OCI-LY3 (cell line): ENCODE measurements at regions not wholly inside any gene's neighbourhood (a gene's known extent, or its start where the extent isn't known, plus 50 kb on each side); places are given as distances from the start of the nearest gene placed in this dataset.

Experiments
- H2AFZ ChIP-seq: fragments of 200-600, 300-600 bp; shearing (Covaris generic); 2 replicates; pipeline ENCODE4 v1.6.0; 2014; ENCODE audit warnings: antibody characterized with exemption, low read depth, low read length
- H3K27ac ChIP-seq: fragments of 200-600, 300-600 bp; sonication (generic); 2 replicates; pipeline ENCODE4 v1.5.1; 2014; ENCODE audit warnings: mild to moderate bottlenecking, low read length, moderate library complexity, mixed read lengths
- H3K27me3 ChIP-seq: fragments of 200-600, 300-600 bp; sonication (generic); 2 replicates; pipeline ENCODE4 v1.6.1; 2014; ENCODE audit warnings: low read depth, low read length, mixed read lengths
- H3K36me3 ChIP-seq: fragments of 200-600, 300-600 bp; sonication (generic); replicated peaks from 2 replicates; pipeline ENCODE3; 2014; ENCODE audit warnings: low read depth, low read length, mixed read lengths
- H3K4me1 ChIP-seq: fragments of 300-600, 200-600 bp; sonication (generic); 2 replicates; pipeline ENCODE4 v1.6.1; 2014; ENCODE audit warnings: low read length, mixed read lengths
- H3K4me2 ChIP-seq: fragments of 200-600, 300-600 bp; sonication (generic); 2 replicates; pipeline ENCODE4 v1.6.1; 2014; ENCODE audit warnings: low read length, mixed read lengths
- H3K4me3 ChIP-seq: fragments of 300-600, 200-600 bp; sonication (generic); 2 replicates; pipeline ENCODE4 v1.5.1; 2014; ENCODE audit warnings: antibody characterized with exemption, mild to moderate bottlenecking, low read length, moderate library complexity
- H3K79me2 ChIP-seq: fragments of 300-600, 200-600 bp; shearing (Covaris generic); 2 replicates; pipeline ENCODE4 v1.6.1; 2014; ENCODE audit warnings: mild to moderate bottlenecking, low read length, mixed read lengths
- H3K9ac ChIP-seq: fragments of 300-600, 200-600 bp; shearing (Covaris generic); 2 replicates; pipeline ENCODE4 v1.6.0; 2014; ENCODE audit warnings: mild to moderate bottlenecking, low read length, moderate library complexity
- H3K9me3 ChIP-seq: fragments of 200-600, 300-600 bp; shearing (Covaris generic); 2 replicates; pipeline ENCODE4 v1.6.1; 2014; ENCODE audit warnings: low read length, mixed read lengths; ENCODE audit not compliant: insufficient read depth
- H4K20me1 ChIP-seq: fragments of 200-600, 300-600 bp; sonication (generic); 2 replicates; pipeline ENCODE4 v1.6.1; 2016; ENCODE audit warnings: low read length, mixed read lengths; ENCODE audit not compliant: insufficient read depth
- EZH2phosphoT487 ChIP-seq: fragments of 200-600 bp; shearing (Covaris generic); IDR thresholded peaks from 2 replicates; pipeline ENCODE4 v1.6.1; 2018; ENCODE audit warnings: antibody characterized with exemption, mixed run types, low read depth
- TF ChIP-seq, protein P1 (sequence below): fragments of 200-600, 300-600 bp; sonication (generic); IDR thresholded peaks from 2 replicates; pipeline ENCODE4 v1.5.1; 2014; ENCODE audit warnings: antibody characterized with exemption, low read length, low read depth

DNA sequence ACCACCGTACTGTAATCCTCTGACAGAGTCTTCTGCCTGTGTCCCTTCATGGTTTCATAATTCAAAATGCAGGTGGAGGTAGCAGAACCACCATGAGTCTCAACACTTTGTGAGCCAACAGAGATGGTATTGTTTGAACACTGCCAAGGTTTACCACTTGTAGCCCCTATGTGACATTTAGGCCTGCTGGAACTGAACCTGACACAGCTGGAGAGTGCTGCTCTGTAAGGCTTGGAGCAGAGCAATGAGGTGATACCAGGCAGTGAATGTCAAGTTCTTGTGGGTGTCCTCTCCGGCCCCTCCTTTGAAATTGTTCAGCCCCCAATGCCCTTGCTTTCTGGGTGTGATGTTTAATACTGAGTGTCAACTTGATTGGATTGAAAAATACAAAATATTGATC is 1042.9 kb downstream of the ARAP2 start:
- Histone ChIP-seq H3K36me3 (no peaks in the 10 kb centered on the region), H2AFZ (no peak overlapping the region), H3K27ac (no peak overlapping the region), H3K9ac (no peak overlapping the region), H4K20me1 (no peaks in the 10 kb centered on the region), H3K4me2 (no peak overlapping the region), H3K4me3 (no peak overlapping the region), H3K9me3 (no peaks in the 10 kb centered on the region), H3K79me2 (no peaks in the 10 kb centered on the region), H3K27me3 (no peaks in the 10 kb centered on the region), H3K4me1 (peaks cover 3% of the 10 kb centered on the region)
- TF ChIP-seq EZH2phosphoT487: no peak
- TF ChIP-seq, protein P1, sequence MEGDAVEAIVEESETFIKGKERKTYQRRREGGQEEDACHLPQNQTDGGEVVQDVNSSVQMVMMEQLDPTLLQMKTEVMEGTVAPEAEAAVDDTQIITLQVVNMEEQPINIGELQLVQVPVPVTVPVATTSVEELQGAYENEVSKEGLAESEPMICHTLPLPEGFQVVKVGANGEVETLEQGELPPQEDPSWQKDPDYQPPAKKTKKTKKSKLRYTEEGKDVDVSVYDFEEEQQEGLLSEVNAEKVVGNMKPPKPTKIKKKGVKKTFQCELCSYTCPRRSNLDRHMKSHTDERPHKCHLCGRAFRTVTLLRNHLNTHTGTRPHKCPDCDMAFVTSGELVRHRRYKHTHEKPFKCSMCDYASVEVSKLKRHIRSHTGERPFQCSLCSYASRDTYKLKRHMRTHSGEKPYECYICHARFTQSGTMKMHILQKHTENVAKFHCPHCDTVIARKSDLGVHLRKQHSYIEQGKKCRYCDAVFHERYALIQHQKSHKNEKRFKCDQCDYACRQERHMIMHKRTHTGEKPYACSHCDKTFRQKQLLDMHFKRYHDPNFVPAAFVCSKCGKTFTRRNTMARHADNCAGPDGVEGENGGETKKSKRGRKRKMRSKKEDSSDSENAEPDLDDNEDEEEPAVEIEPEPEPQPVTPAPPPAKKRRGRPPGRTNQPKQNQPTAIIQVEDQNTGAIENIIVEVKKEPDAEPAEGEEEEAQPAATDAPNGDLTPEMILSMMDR: no peak

DNA sequence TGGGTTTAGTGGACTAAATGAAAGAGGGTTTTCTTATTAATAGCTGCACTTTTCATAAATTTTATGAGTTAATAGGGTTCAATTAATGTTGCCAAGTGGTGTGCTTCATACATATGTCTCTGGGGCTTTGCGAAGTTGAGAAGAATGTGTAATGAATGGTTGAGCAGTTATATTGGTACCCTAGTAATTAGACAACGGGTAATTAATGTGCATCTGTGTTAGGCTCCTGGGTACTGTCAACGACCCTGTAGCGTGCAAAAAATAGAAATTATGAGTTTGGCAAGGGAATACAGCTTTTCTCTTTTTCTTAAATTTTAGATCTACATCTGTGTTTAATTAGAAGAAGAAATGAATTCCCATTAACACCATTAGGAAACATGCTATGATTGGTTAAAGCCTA is 1027.7 kb downstream of the ARAP2 start:
- H3K4me3 ChIP-seq: no peak overlapping the region
- TF ChIP-seq EZH2phosphoT487: no peak
- TF ChIP-seq, protein P1: no peak
- H3K79me2 ChIP-seq: no peaks in the 10 kb centered on the region
- H3K9ac ChIP-seq: no peak overlapping the region
- H3K4me1 ChIP-seq: no peaks in the 10 kb centered on the region
- H3K27ac ChIP-seq: no peak overlapping the region
- H2AFZ ChIP-seq: no peak overlapping the region
- H3K4me2 ChIP-seq: no peak overlapping the region
- H4K20me1 ChIP-seq: no peaks in the 10 kb centered on the region
- H3K36me3 ChIP-seq: no peaks in the 10 kb centered on the region
- no peaks in the 10 kb centered on the region for H3K9me3 ChIP-seq
- no peaks in the 10 kb centered on the region for H3K27me3 ChIP-seq

DNA sequence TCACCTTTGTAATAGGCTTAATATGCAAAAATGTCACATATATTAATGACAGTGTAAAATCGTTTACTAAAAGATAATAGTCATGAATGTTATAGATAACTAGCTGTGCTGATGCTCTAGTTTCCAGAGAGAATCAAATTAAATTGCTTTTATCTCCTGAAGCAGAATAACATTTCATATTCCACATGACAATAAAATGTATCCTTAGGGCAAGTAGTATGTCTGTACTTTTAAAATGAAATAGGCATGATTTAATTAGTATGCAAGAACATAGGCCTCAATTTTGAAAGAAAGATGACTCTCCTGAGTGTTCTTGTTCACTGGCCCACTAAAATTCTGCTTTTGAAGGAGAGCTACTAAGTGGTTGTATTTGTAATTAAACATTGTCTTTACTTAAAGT is 1027.0 kb downstream of the ARAP2 start:
- Histone ChIP-seq H3K27me3 (no peaks in the 10 kb centered on the region), H2AFZ (no peak overlapping the region), H3K79me2 (no peaks in the 10 kb centered on the region), H3K9me3 (no peaks in the 10 kb centered on the region), H3K9ac (no peak overlapping the region), H3K4me2 (no peak overlapping the region), H3K4me3 (no peak overlapping the region), H3K27ac (no peak overlapping the region), H3K36me3 (no peaks in the 10 kb centered on the region), H3K4me1 (no peaks in the 10 kb centered on the region), H4K20me1 (no peaks in the 10 kb centered on the region)
- TF ChIP-seq, protein P1: no peak
- no peak for TF ChIP-seq EZH2phosphoT487

DNA sequence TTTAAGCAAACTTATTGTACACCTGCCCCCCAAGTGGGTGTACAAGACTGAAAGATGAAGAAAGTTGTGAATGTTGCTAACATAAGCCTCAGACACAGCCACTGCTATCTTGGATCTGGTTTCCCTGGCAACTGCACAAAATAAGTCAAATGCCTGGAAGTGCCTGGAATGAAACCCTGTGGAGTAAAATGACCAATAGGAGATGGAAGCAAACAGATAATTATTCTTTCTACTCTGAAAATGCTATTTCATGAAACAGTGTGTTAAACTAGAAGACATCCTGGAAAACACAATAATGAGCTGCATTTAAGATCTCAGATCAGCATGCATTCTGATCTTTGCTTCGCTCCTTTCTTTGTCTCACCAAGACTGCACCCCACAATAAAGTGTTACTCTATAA is 1016.0 kb downstream of the ARAP2 start:
- TF ChIP-seq, protein P1: no peak
- TF ChIP-seq EZH2phosphoT487: no peak
- H3K27ac ChIP-seq: no peak overlapping the region

More for the DNA sequence above, 1016.0 kb downstream of the ARAP2 start:
- Histone ChIP-seq H3K9ac (no peak overlapping the region), H3K9me3 (no peaks in the 10 kb centered on the region), H3K4me2 (no peak overlapping the region), H3K4me3 (no peak overlapping the region), H3K4me1 (no peaks in the 10 kb centered on the region), H3K27me3 (no peaks in the 10 kb centered on the region), H4K20me1 (no peaks in the 10 kb centered on the region), H2AFZ (no peak overlapping the region), H3K79me2 (no peaks in the 10 kb centered on the region), H3K36me3 (no peaks in the 10 kb centered on the region)
